ENCODE measurements at regions not wholly inside any gene's neighbourhood (a gene's known extent, or its start where the extent isn't known, plus 50 kb on each side); places are given as distances from the start of the nearest gene placed in this dataset.

- TF ChIP-seq EZH2phosphoT487 (IDR thresholded peaks at IDR 0.05; ENCODE audit: insufficient read depth, low read depth) (no peak), EZH2 (IDR thresholded peaks at IDR 0.05; ENCODE audit: insufficient read depth, poor library complexity, severe bottlenecking) (no peak)
Observed at GRCh38 chr7:88396295-88396947, 89.7 kb upstream of the STEAP4 start.

Measured in GM23248 (cell line).